HEK293T (cell line): ENCODE measurements at regions not wholly inside any gene's neighbourhood (a gene's known extent, or its start where the extent isn't known, plus 50 kb on each side); places are given as distances from the start of the nearest gene placed in this dataset.

ENCODE experiments used
- ELF4 ChIP-seq: fragments of 450-650 bp; IDR thresholded peaks from 2 replicates; pipeline ENCODE4 v1.6.1; 2017; ENCODE audit warnings: antibody characterized with exemption
- FOXK2 ChIP-seq: fragments of 450-650 bp; IDR thresholded peaks from 2 replicates; pipeline ENCODE4 v1.6.1; 2016; ENCODE audit warnings: mild to moderate bottlenecking
- HDGF ChIP-seq: fragments of 450-650 bp; IDR thresholded peaks from 2 replicates; pipeline ENCODE4 v1.6.1; 2017; ENCODE audit warnings: antibody characterized with exemption, borderline replicate concordance
- SP1 ChIP-seq: fragments of 450-650 bp; IDR thresholded peaks from 2 replicates; pipeline ENCODE4 v1.6.1; 2017
- SUZ12 ChIP-seq: fragments of 450-650 bp; IDR thresholded peaks from 2 replicates; pipeline ENCODE4 v1.6.1; 2016; ENCODE audit warnings: mild to moderate bottlenecking

DNA sequence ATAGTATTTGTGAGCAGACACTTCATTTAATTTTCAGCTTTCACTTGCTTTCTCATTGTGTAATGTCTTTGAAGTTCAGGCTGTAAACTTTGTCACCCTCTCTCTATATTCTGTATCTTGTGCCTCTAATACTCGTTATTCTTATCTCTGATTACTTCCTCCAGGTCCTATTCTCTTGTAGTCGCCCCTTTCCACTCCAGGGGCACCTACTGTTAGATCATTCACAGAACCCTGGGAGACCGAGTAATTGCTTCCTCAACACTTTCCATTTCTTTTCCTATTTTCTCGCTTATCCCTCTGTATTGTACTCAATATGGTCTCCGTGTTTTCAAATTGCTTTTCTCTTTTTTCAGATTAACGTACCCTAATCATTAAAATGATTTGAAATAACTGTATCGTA lies 93.9 kb upstream of the TDRD3 start:
- TF ChIP-seq SP1 (no peak), SUZ12 (no peak), FOXK2 (no peak), HDGF (no peak), ELF4 (no peak)
